ENCODE measurements at regions not wholly inside any gene's neighbourhood (a gene's known extent, or its start where the extent isn't known, plus 50 kb on each side); places are given as distances from the start of the nearest gene placed in this dataset.

- no peak overlapping the region for H3K27ac ChIP-seq
Observed at GRCh38 chr20:40565001-40565681, 123.9 kb downstream of the MAFB start.

GRCh38 chr20:40563296-40563950 is 125.6 kb downstream of the MAFB start:
- peak overlapping the region; percentile 58 for H3K27ac ChIP-seq
- TF ChIP-seq, protein P1, sequence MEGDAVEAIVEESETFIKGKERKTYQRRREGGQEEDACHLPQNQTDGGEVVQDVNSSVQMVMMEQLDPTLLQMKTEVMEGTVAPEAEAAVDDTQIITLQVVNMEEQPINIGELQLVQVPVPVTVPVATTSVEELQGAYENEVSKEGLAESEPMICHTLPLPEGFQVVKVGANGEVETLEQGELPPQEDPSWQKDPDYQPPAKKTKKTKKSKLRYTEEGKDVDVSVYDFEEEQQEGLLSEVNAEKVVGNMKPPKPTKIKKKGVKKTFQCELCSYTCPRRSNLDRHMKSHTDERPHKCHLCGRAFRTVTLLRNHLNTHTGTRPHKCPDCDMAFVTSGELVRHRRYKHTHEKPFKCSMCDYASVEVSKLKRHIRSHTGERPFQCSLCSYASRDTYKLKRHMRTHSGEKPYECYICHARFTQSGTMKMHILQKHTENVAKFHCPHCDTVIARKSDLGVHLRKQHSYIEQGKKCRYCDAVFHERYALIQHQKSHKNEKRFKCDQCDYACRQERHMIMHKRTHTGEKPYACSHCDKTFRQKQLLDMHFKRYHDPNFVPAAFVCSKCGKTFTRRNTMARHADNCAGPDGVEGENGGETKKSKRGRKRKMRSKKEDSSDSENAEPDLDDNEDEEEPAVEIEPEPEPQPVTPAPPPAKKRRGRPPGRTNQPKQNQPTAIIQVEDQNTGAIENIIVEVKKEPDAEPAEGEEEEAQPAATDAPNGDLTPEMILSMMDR (conservative IDR thresholded peaks at IDR 0.05) = no peak

More at GRCh38 chr20:40565001-40565681, 123.9 kb downstream of the MAFB start:
- TF ChIP-seq, protein P1 (conservative IDR thresholded peaks at IDR 0.05) = no peak

DNA sequence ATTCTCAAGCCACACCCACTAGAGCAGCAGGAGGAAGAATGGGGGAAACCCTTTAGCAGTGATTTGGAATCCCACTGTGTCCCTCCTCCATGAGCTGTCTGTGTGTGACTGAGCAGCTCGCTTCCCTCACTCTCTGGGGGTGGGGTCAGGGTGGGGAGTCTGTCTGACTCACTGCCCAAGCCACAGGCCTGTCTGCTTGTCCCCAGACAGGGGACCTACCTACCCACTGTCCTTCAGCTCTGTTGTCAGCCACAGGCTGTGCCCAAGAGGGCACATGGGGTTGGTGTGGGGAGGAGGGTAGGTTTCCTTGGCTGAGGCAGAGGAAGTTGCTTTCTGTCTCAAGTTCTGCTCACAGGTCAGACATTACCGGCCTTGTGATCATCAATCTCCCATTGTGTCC is 127.0 kb downstream of the MAFB start:
- TF ChIP-seq, protein P1 (conservative IDR thresholded peaks at IDR 0.05) = no peak
- no peak overlapping the region; the same call in 1 of the 2 replicates for H3K27ac ChIP-seq

DNA sequence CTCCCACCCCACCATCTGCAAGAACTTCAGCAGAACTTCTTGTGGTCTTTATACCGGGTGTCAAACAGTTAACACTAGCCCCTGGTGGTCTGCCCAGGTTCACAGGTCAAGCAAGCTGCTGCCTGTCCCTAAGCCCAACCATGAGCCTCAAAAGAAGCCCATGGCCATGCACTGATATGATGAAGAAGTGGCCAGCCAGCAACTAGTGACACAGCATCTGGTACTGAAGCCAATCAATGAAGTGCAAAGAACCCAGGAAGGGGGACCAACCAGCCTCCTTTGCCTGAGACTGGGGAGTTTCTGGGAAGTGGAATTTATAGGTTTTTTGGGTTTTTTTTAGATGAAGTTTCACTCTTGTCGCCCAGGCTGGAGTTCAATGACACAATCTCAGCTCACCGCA is 127.8 kb downstream of the MAFB start:
- no peak overlapping the region for H3K27ac ChIP-seq
- TF ChIP-seq, protein P1 (conservative IDR thresholded peaks at IDR 0.05) = no peak

DNA sequence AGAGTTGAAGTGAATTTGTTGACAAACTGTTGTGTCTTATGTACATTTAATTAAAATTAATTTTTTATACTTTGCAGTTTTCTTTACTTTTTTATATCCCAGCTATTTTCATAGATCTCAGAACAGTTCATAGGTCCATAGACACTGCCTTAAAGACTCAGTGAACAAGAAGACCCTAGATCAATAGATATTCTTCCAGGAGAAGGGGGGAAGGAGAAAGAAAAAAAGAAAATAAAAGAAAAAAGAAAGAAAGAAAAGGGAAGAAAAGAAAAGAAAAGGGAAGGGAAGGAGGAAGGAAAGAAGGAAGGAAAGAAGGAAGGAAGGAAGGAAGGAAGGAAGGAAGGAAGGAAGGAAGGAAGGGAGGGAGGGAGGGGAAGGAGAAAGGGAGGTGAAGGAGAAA is 130.8 kb downstream of the MAFB start:
- TF ChIP-seq, protein P1 (conservative IDR thresholded peaks at IDR 0.05) = no peak
- no peak overlapping the region for H3K27ac ChIP-seq

DNA sequence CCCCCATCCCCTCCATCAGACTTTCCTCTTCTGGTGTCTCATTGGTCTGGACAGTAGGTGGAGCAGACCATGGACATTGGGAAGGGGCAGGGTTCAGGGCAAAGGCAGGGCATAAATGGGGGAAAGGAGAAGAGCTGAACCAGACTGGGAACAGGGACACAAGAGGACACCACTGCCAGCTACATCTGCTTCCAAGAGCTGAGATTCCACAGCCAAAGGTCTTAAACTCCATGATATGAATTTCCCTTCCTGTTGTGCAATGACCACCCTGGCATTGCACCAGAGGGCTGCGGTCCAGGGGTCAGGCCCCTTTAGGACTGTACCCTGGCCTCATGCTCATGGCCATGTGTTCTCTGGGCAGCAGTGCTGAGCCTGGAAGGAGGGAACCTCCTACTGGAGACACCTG is 137.9 kb downstream of the MAFB start:
- TF ChIP-seq, protein P1 (conservative IDR thresholded peaks at IDR 0.05) = no peak
- no peak overlapping the region for H3K27ac ChIP-seq

DNA sequence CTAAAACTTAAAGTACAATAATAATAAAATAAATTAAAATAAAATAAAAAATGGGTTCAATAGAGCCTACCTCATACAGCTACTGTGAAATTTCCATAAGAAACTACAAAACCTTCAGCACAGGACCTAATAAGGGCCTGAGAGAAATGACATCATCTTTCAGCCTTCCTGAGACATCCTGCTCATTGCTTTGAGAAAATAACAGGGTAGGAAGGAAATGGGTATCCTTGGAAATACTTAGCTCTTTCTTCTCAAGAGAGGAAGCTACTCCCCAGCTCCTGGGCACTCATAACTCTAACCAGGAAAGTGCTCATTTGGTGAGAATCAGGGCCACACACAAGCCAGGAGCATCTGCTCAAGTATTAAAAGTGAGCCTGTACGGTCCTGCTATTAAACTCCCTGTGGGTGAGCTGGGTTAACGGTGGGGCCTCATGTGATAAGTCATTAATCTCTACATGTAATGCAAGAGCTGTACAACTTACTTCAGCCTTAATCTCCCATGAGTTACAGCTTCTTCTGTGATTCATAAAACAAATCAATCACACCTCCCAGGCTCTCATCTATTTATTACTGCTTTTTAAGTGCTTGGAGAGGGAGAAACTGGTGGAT is 141.4 kb downstream of the MAFB start:
- H3K27ac ChIP-seq = no peak overlapping the region
- TF ChIP-seq, protein P1 (conservative IDR thresholded peaks at IDR 0.05) = no peak

Measured in VCaP (cell line).